ENCODE measurements at regions not wholly inside any gene's neighbourhood (a gene's known extent, or its start where the extent isn't known, plus 50 kb on each side); places are given as distances from the start of the nearest gene placed in this dataset.

DNA sequence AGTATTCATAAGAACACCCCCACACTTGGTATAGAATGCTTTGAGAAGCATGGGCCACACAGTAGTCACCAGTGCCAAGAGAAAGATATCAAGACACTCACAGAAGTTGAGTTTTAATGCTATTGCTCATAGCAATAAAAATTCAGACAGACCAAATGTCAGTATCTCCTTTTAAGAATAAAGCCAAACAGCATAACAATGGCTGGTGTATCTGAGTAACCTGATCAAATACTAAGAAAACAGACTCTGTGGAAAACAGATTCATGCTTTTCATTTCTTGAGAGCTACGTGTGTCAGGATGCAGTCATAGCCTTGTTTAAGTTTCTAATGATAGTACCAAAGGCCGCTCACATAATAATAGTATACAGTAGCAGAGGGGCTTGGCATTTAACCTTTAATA lies 778.5 kb downstream of the MECOM start:
- DNase-seq, result no peak

GRCh38 chr3:168884353-168884903 lies 779.1 kb downstream of the MECOM start:
- DNase-seq, result no peak

- no peak for DNase-seq
Observed at GRCh38 chr3:168883145-168883544, 780.4 kb downstream of the MECOM start.

GRCh38 chr3:168881804-168882203 lies 781.7 kb downstream of the MECOM start:
- DNase-seq, result no peak

- DNase-seq, result no peak
Observed at GRCh38 chr3:168878655-168879054, 782.9 kb upstream of the GOLIM4 start.

- no peak for DNase-seq
Observed at GRCh38 chr3:168877899-168878298, 782.2 kb upstream of the GOLIM4 start.

- DNase-seq, result no peak
Observed at GRCh38 chr3:168876346-168877035, 780.8 kb upstream of the GOLIM4 start.

DNA sequence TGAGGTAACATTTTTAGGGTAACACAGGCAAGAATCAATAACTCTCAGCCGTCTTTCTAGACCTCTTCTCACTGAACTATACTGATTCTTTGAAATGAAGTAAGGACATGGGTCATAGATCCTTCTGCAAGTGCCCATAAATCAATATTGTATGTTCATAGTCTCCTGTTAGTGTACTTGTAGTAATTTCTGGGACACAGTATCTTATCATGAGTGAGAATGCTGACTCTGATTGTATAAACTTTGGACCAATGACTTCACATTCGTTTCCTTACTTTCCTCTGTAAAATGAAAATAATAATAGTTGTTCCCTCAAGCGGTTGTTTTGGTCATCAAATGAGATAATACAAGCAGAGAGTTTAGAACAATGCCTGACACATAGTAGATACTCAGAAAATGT lies 777.1 kb upstream of the GOLIM4 start:
- no peak for DNase-seq

DNA sequence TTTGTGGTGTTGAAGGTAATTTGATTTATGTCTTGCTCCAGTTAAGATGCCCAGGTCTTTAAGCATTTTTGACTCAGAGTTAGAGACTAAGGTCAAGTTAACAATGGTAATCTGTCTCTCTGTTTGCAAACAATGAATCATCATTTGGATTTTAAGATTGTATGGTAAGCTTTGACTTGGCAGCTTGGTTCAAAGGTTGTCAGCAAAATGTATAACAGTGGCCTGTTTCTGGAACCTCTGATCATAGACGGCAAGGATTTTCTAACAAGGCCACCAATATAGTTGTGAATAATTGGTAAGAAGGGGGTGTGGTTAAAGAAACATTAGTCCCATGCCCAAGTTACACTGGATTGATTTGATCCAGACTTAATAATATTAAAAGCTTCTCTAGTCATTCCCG lies 775.2 kb upstream of the GOLIM4 start:
- DNase-seq, result no peak

DNA sequence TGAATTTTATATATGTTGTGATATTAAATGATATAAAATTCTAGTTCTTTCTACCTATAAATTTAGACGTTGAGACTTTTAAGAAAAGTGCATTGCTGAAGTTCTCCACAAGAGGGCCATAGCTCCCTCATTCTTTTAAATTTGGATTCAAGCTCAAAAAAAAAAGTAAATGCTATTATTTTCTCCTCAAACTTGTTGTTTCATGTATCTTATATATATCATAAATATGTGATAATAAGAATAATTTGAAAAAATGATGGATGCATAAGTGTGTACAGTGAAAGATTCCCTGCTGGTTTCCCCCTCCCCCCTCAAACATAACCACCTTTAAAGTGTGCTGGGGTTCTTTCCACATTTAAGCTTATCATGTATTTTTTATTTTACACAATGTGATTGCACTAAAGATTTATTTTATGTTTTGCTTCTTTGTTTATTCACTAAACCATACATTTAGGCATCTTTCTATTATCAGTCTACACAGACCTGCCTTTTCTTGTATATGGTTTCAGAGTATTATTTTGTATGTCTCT lies 769.4 kb upstream of the GOLIM4 start:
- peak; percentile 34 for DNase-seq

DNA sequence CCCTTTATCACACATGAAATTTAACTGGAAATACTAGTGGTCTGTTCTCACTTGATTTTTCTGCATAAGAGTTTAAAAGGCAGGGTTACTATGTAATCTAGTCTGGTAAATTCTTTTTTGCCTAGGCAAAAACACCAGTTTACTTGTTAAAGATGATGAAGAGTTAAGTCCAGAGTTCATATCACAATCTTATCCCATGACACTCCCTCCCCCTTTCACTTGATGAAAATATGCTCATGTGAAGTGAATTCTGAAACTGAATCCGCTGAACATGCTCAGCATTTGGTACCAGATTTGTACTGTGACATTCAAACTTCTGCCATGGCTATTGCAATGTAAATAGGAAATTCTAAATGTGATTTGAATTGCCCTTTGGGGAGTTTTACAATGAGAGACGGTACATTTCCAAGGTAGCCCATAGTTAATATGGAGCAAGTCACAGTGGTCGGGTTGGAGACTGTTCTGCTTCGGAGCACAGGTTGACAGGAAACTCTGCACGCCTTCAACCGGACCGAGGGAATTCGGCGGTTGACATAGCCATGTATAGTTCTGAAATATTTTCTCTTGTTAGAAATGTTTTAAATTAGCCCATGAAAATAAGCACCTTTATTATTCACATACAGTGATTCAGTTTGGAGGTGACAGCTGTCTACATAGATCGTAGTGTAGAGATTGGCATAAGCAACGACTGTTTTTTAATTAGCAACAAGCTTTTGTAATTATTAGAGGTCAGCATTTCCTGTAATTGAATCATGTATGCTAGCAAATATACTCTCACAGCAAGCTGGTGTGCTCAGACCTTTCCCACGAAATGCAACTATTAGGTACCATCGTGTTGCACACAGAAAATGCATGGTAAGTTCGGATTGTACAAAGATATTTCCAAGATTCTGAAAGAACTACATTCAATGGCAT lies 768.6 kb upstream of the GOLIM4 start:
- no peak for DNase-seq

DNA sequence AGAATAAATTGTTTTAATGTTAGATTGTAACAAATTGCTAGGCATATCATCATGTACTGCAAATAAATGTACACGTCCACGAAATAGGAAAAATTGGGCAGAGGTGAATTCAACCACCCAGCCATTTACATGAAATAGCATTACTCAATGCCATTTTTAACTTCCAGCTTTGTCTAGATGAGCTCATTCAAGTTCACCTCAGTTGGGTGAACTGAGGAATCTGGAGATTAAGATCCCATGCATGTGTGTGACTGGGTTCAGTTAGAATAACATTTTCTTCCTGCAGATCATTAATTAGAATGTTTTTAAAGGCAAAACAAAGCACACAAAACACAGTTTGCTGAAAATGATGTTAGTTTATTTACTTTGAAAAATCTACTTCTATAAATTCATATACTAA lies 767.8 kb upstream of the GOLIM4 start:
- no peak for DNase-seq

- DNase-seq, result no peak
Observed at GRCh38 chr3:168862466-168862865, 766.7 kb upstream of the GOLIM4 start.

DNA sequence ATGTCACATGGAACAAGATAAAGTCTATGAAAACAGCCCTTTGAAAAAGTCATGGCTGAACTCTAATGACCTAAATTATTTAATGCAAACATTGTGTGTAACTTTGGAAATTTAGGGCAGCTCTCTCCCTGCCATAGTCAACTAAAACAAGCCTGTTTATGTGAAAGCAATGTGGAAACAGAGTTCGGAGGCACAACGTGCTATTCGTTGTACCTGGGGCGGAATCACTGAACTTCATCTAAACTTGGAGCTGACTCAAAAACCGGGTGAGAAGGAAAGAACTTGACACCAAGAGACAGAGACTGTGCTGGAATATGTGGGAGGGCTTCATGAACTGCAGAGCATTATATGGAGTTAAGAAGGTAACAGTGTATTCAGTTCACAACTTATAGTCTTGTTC lies 764.9 kb upstream of the GOLIM4 start:
- DNase-seq, result no peak

GRCh38 chr3:168860028-168860427 lies 764.3 kb upstream of the GOLIM4 start:
- no peak for DNase-seq

DNA sequence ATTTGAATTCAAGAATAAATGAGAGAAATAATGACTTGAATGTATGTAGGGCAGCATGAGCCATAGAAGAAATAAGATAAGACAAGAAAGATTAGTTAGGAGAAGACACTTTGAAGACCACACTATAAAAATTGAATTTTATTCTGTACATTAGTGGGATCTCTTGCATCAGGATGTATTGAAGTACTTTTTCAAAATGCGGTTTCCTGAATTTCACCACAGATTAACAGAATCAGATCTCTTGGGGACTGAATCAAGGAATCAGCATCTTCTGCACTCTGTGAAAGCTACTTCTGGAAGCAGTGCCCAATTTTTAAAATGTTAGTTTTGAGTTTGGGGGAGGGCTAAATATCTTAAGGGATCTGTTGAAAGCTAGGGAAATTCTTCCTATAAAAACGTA lies 763.9 kb upstream of the GOLIM4 start:
- no peak for DNase-seq

DNA sequence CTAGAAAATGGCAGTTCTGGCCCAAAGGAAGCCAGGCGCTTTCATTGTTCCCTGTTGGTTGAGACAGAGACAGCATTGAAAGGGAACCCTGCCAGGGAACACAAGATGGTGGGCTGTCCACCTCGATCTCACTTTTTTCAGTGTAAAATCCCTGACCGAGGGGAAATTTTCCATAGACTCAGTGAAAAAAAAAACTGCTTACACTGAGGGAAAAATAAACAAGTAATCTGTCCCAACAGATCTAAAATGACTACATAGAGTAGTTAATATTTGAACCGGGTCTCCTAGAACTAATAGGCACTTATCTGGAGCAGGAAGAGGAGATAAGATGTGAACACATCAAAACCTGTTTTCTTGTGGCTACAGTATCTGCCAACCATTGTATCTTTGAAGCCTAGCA lies 763.4 kb upstream of the GOLIM4 start:
- DNase-seq, result no peak

- no peak for DNase-seq
Observed at GRCh38 chr3:168858327-168858726, 762.6 kb upstream of the GOLIM4 start.

DNA sequence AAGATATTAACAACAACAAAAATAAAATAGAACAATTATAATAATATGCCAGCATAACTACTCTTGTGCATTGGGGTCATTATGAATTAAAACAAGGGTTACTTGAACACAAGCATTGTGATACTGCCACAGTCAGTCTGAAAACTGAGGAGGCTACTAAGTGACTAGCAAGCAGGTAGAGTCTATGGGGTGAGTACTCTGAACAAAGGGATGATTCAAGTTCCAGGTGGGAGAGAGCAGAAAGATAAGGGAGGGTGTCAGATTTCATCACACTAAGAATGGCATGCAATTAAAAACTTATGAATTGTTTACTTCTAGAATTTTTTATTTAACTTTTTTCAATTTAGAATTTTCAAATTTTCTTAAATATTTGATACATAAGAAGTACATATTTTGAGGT lies 754.4 kb upstream of the GOLIM4 start:
- no peak for DNase-seq

DNA sequence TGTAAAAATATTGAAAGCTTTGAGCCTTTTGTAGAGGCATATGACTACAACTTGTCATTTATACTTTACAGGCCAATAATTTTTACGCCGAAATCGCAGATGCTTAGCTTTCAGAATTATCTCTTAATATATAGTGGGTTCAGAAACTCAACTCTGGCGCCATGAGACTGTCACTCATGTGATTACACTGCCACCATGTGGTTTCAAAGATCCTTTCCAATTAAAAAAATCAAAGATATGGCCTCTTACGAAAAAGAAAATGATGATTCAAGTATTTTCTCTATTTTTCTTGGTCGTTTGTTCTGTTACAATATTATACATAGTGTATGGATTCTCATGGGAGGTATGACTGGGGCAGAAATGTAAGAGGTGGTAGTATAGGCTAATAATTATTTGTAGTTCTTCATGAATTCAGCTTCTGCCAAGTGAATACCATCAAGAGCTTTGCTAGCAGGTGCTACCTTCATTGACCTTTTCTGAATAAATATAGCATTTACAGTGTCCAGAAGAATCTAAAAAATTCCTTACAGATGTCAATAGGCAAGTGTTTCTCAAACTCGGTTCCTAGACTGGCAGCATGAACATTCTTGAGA lies 751.7 kb upstream of the GOLIM4 start:
- peak; percentile 36 for DNase-seq

- no peak for DNase-seq
Observed at GRCh38 chr3:168844894-168845482, 749.3 kb upstream of the GOLIM4 start.

DNA sequence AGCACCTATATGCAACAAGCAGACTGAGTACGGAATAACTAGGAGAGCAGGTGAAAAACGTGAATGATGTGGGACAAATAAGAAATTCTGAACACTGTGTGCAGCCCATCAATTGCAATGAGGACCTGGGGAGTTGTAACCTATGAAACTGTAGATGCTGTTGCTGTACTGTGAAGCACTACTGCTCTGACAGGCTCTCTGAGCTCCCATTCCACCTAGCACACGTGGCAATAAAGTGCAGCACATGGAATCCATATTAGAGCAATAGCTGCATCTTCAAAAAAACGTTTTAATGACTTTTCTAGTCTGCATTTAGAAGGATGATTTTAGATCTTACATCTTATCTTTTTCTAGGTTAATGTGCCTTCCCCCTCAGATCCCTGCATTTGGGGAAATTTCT lies 748.7 kb upstream of the GOLIM4 start:
- no peak for DNase-seq

DNA sequence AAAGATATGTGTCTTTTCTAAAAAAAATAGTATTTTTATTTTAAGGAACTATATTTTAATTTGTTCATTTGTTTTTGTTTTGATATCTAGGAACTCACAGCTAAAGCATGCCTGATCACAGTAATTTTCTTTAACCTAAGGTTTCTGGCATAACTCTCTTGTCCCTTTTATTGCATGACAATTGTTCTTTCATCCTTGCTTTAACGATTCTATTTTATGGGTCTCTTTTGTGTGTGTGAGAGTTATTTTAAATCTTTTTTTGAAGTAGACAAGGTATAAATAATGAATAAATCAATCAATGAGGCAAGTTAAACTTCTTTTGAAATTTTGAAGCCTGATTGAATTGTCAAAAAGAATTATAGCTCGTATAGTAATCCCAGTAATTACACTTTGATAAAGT lies 747.8 kb upstream of the GOLIM4 start:
- no peak for DNase-seq
